Neural progenitor cell (in vitro differentiated cells): ENCODE measurements at regions not wholly inside any gene's neighbourhood (a gene's known extent, or its start where the extent isn't known, plus 50 kb on each side); places are given as distances from the start of the nearest gene placed in this dataset.

Experiments used
- DNase-seq: peaks from one replicate; pipeline ENCODE4 v3.0.0-alpha.2; 2016; ENCODE audit warnings: low spot score
- H2AFZ ChIP-seq: fragments of 200-600 bp; sonication (generic); replicated peaks from 2 replicates; pipeline ENCODE4 v1.6.1; 2016; ENCODE audit warnings: antibody characterized with exemption
- H3F3A ChIP-seq: fragments of 200-600 bp; sonication (generic); 2 replicates; pipeline ENCODE4 v1.6.1; 2016; ENCODE audit warnings: antibody characterized with exemption, low read depth
- H3K27ac ChIP-seq: fragments of 200-600 bp; sonication (generic); 2 replicates; pipeline ENCODE4 v1.5.1; 2016; ENCODE audit warnings: mild to moderate bottlenecking
- H3K27me3 ChIP-seq: fragments of 200-600 bp; sonication (generic); 2 replicates; pipeline ENCODE4 v1.6.1; 2016; ENCODE audit warnings: mild to moderate bottlenecking, moderate library complexity
- H3K36me3 ChIP-seq: fragments of 200-600 bp; sonication (generic); 2 replicates; pipeline ENCODE4 v1.5.1; 2016
- H3K4me1 ChIP-seq: fragments of 200-600 bp; sonication (generic); 2 replicates; pipeline ENCODE4 v1.6.1; 2016; ENCODE audit warnings: mixed run types
- H3K4me2 ChIP-seq: fragments of 200-600 bp; sonication (generic); 2 replicates; pipeline ENCODE4 v1.6.1; 2016
- H3K4me3 ChIP-seq: fragments of 200-600 bp; sonication (generic); 2 replicates; pipeline ENCODE4 v1.5.1; 2016
- H3K79me2 ChIP-seq: fragments of 200-600 bp; sonication (generic); 2 replicates; pipeline ENCODE4 v1.6.1; 2016; ENCODE audit warnings: low read depth
- H3K9ac ChIP-seq: fragments of 200-600 bp; sonication (generic); 2 replicates; pipeline ENCODE4 v1.6.1; 2016
- H3K9me3 ChIP-seq: fragments of 200-600 bp; sonication (generic); 2 replicates; pipeline ENCODE4 v1.5.1; 2016; ENCODE audit warnings: low read depth
- H4K20me1 ChIP-seq: fragments of 200-600 bp; sonication (generic); 2 replicates; pipeline ENCODE4 v1.6.1; 2016; ENCODE audit warnings: low read depth
- H3K27ac Mint-ChIP-seq: 3 replicates; pipeline ENCODE4 v1.8.0; 2021; ENCODE audit warnings: mixed read lengths
- H3K27me3 Mint-ChIP-seq: 2 replicates; pipeline ENCODE4 v1.8.0; 2022; ENCODE audit warnings: low read depth, mild to moderate bottlenecking, inconsistent platforms, moderate library complexity, mixed read lengths; ENCODE audit not compliant: insufficient read depth
- H3K36me3 Mint-ChIP-seq: 3 replicates; pipeline ENCODE4 v1.8.0; 2021; ENCODE audit warnings: mixed read lengths
- H3K4me1 Mint-ChIP-seq: 3 replicates; pipeline ENCODE4 v1.8.0; 2021; ENCODE audit warnings: mixed read lengths
- H3K4me3 Mint-ChIP-seq: 3 replicates; pipeline ENCODE4 v1.8.0; 2021; ENCODE audit warnings: mild to moderate bottlenecking, moderate library complexity, mixed read lengths
- H3K9me3 Mint-ChIP-seq: 3 replicates; pipeline ENCODE4 v1.8.0; 2020; ENCODE audit warnings: mixed read lengths
- EZH2 ChIP-seq: fragments of 200-600 bp; sonication (generic); IDR thresholded peaks from 2 replicates; pipeline ENCODE4 v1.6.1; 2017; ENCODE audit warnings: antibody characterized with exemption, mild to moderate bottlenecking, moderate library complexity
- EZH2phosphoT487 ChIP-seq: fragments of 200-600 bp; sonication (generic); IDR thresholded peaks from 2 replicates; pipeline ENCODE4 v1.6.1; 2017; ENCODE audit warnings: antibody characterized with exemption
- TF ChIP-seq, protein P1 (sequence below): fragments of 200-600 bp; sonication (generic); IDR thresholded peaks from 2 replicates; pipeline ENCODE4 v1.5.1; 2017; ENCODE audit warnings: antibody characterized with exemption, mild to moderate bottlenecking

DNA sequence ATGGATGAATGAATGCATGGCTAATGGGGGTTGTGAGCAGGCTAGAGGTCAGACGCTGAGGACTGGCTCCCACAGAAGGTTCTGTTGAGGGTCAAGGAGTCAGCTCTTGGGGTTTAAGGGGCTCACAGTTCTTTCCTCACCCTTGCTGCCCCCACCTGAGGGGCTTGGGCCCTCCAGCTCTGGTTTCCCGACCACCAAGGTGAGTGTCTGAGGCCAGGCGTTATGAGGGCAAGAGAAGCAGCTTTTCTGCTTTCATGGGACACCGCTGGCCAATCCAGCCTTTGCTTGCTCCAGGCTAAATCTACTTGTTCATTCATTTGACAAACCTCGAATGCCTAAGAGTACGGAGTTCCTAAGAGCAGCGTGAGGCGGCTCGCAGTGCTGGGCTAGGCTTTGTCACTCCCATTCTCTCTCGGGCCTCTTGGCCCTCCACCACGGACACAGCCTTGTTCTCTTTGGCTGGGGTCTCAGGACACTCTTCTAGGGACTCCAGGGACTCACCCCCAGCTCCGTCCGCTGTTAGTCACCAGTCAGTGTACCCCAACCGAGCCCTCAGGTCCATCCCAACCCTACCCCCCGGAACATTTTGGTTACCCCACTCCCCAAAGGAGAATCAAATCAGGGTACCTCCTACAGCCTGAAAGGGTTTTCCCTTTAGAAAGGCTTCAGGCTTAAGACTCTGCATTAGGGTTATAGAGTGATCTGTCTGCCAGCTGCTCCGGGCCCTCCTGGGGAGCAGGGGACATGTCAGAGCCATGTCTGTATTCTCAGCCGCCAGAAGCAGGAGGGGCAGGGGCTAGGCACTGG, 210.1 kb upstream of the MVB12B start:
- H3K27ac ChIP-seq: no peak overlapping the region
- Mint-ChIP-seq H3K4me1 (no peaks in the 10 kb centered on the region), H3K27ac (no peak overlapping the region), H3K36me3 (no peaks in the 10 kb centered on the region), H3K4me3 (no peak overlapping the region), H3K9me3 (no peaks in the 10 kb centered on the region), H3K27me3 (peaks cover 8% of the 10 kb centered on the region)
- peak; percentile 26 for DNase-seq
- no peak overlapping the region for H3K4me3 ChIP-seq
- TF ChIP-seq EZH2phosphoT487 (no peak), EZH2 (no peak)
- TF ChIP-seq, protein P1, sequence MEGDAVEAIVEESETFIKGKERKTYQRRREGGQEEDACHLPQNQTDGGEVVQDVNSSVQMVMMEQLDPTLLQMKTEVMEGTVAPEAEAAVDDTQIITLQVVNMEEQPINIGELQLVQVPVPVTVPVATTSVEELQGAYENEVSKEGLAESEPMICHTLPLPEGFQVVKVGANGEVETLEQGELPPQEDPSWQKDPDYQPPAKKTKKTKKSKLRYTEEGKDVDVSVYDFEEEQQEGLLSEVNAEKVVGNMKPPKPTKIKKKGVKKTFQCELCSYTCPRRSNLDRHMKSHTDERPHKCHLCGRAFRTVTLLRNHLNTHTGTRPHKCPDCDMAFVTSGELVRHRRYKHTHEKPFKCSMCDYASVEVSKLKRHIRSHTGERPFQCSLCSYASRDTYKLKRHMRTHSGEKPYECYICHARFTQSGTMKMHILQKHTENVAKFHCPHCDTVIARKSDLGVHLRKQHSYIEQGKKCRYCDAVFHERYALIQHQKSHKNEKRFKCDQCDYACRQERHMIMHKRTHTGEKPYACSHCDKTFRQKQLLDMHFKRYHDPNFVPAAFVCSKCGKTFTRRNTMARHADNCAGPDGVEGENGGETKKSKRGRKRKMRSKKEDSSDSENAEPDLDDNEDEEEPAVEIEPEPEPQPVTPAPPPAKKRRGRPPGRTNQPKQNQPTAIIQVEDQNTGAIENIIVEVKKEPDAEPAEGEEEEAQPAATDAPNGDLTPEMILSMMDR: no peak
- H3K27me3 ChIP-seq: no peaks in the 10 kb centered on the region
- no peaks in the 10 kb centered on the region for H3K9me3 ChIP-seq
- H3K9ac ChIP-seq: no peak overlapping the region
- H3F3A ChIP-seq: no peaks in the 10 kb centered on the region
- H3K79me2 ChIP-seq: no peaks in the 10 kb centered on the region
- no peak overlapping the region for H3K4me2 ChIP-seq
- no peaks in the 10 kb centered on the region for H3K36me3 ChIP-seq
- no peak overlapping the region for H2AFZ ChIP-seq
- peaks cover 3% of the 10 kb centered on the region for H3K4me1 ChIP-seq
- H4K20me1 ChIP-seq: no peaks in the 10 kb centered on the region

DNA sequence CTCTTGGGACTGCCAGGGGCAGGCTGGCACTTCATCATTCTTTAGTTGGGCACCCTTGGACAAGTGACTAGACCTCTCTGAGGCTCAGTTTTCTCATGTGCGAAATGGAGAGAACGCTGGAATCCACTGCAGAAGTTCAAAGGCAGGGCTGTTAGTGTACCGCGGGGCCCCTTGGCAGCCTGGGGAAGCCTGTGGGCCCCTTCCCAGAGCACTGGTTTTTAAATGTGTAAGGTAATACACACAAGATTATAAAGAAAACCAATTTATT, 209.5 kb upstream of the MVB12B start:
- Histone ChIP-seq H3K79me2 (no peaks in the 10 kb centered on the region), H3K4me3 (no peak overlapping the region), H3K9ac (no peak overlapping the region), H3K36me3 (no peaks in the 10 kb centered on the region), H3K27me3 (no peaks in the 10 kb centered on the region), H3K4me2 (no peak overlapping the region), H3K4me1 (peaks cover 3% of the 10 kb centered on the region), H3K27ac (no peak overlapping the region), H4K20me1 (no peaks in the 10 kb centered on the region), H3F3A (no peaks in the 10 kb centered on the region), H2AFZ (no peak overlapping the region), H3K9me3 (no peaks in the 10 kb centered on the region)
- no peaks in the 10 kb centered on the region for H3K36me3 Mint-ChIP-seq
- H3K4me1 Mint-ChIP-seq: no peaks in the 10 kb centered on the region
- TF ChIP-seq, protein P1: no peak
- TF ChIP-seq EZH2phosphoT487 (no peak), EZH2 (no peak)
- H3K9me3 Mint-ChIP-seq: no peaks in the 10 kb centered on the region
- peaks cover 8% of the 10 kb centered on the region for H3K27me3 Mint-ChIP-seq
- DNase-seq: no peak
- no peak overlapping the region for H3K4me3 Mint-ChIP-seq
- no peak overlapping the region for H3K27ac Mint-ChIP-seq

- Histone ChIP-seq H3F3A (no peaks in the 10 kb centered on the region), H3K79me2 (no peaks in the 10 kb centered on the region), H3K4me3 (no peak overlapping the region), H3K9me3 (no peaks in the 10 kb centered on the region), H3K27me3 (no peaks in the 10 kb centered on the region), H3K9ac (no peak overlapping the region), H3K4me2 (no peak overlapping the region), H3K27ac (no peak overlapping the region), H3K36me3 (no peaks in the 10 kb centered on the region), H4K20me1 (no peaks in the 10 kb centered on the region), H2AFZ (no peak overlapping the region), H3K4me1 (peaks cover 3% of the 10 kb centered on the region)
- Mint-ChIP-seq H3K9me3 (no peaks in the 10 kb centered on the region), H3K27me3 (peaks cover 6% of the 10 kb centered on the region), H3K4me3 (no peak overlapping the region), H3K27ac (no peak overlapping the region), H3K36me3 (no peaks in the 10 kb centered on the region), H3K4me1 (no peaks in the 10 kb centered on the region)
- TF ChIP-seq, protein P1: no peak
- no peak for TF ChIP-seq EZH2phosphoT487
- no peak for DNase-seq
These were observed 209.0 kb upstream of the MVB12B start for GRCh38 chr9:126117631-126118030.
